IgD-negative memory B cell (primary cell): ENCODE measurements at regions not wholly inside any gene's neighbourhood (a gene's known extent, or its start where the extent isn't known, plus 50 kb on each side); places are given as distances from the start of the nearest gene placed in this dataset.
"Not testable (repeated sequence)": the region's sequence is repeated elsewhere in the genome, so short reads cannot be mapped to it uniquely, and the experiment has no call there.

Experiments
- H3K27ac Mint-ChIP-seq, 3 donors: one replicate each; pipeline ENCODE4 v1.8.0; 2020 to 2022; ENCODE audit warnings: mild to moderate bottlenecking in 3 of 3, mixed read lengths in 3 of 3, moderate library complexity in 1 of 3
- H3K27me3 Mint-ChIP-seq: one replicate; pipeline ENCODE4 v1.8.0; 2021; ENCODE audit warnings: mixed read lengths
- H3K36me3 Mint-ChIP-seq: one replicate; pipeline ENCODE4 v1.8.0; 2020; ENCODE audit warnings: mild to moderate bottlenecking, mixed read lengths
- H3K4me1 Mint-ChIP-seq, 3 donors: one replicate each; pipeline ENCODE4 v1.8.0; 2020 to 2022; ENCODE audit warnings: mixed read lengths in 3 of 3, mild to moderate bottlenecking in 1 of 3
- H3K4me3 Mint-ChIP-seq, 4 donors: one replicate each; pipeline ENCODE4 v1.8.0; 2020 to 2022; ENCODE audit warnings: mild to moderate bottlenecking in 4 of 4, mixed read lengths in 4 of 4, moderate library complexity in 3 of 4
- H3K9me3 Mint-ChIP-seq, 3 donors: one replicate each; pipeline ENCODE4 v1.8.0; 2020 to 2021; ENCODE audit warnings: mixed read lengths in 3 of 3, mild to moderate bottlenecking in 1 of 3

GRCh38 chr2:31711737-31712136 lies 131.0 kb upstream of the SRD5A2 start:
- Mint-ChIP-seq H3K4me1 (peaks cover 0 to 1% (median 0%) of the 10 kb centered on the region in 3 donors), H3K4me3 (no peak overlapping the region), H3K27me3 (peaks cover 8% of the 10 kb centered on the region), H3K27ac (no peak overlapping the region), H3K9me3 (peaks cover 0 to 9% (median 4%) of the 10 kb centered on the region in 3 donors), H3K36me3 (peaks cover 4% of the 10 kb centered on the region)

GRCh38 chr2:31710121-31710520 lies 129.4 kb upstream of the SRD5A2 start:
- peaks cover 0 to 9% (median 4%) of the 10 kb centered on the region in 3 donors for H3K9me3 Mint-ChIP-seq
- H3K27me3 Mint-ChIP-seq: peaks cover 8% of the 10 kb centered on the region
- peaks cover 6% of the 10 kb centered on the region for H3K36me3 Mint-ChIP-seq
- no peak overlapping the region for H3K27ac Mint-ChIP-seq
- no peak overlapping the region for H3K4me3 Mint-ChIP-seq
- peaks cover 0 to 1% (median 0%) of the 10 kb centered on the region in 3 donors for H3K4me1 Mint-ChIP-seq

GRCh38 chr2:31707992-31708391 lies 127.3 kb upstream of the SRD5A2 start:
- no peak overlapping the region for H3K4me3 Mint-ChIP-seq
- peaks cover 0 to 1% (median 0%) of the 10 kb centered on the region in 3 donors for H3K4me1 Mint-ChIP-seq
- H3K27ac Mint-ChIP-seq: no peak overlapping the region
- H3K36me3 Mint-ChIP-seq: peaks cover 6% of the 10 kb centered on the region
- H3K27me3 Mint-ChIP-seq: peaks cover 8% of the 10 kb centered on the region
- peaks cover 0 to 4% (median 2%) of the 10 kb centered on the region in 3 donors for H3K9me3 Mint-ChIP-seq

GRCh38 chr2:31704561-31705212 lies 123.9 kb upstream of the SRD5A2 start:
- H3K27ac Mint-ChIP-seq: peak overlapping the region in 1 of 3 donors; percentile 14
- H3K4me1 Mint-ChIP-seq: peaks cover 0 to 1% (median 0%) of the 10 kb centered on the region in 3 donors
- H3K9me3 Mint-ChIP-seq: peaks cover 12 to 24% (median 14%) of the 10 kb centered on the region in 3 donors
- no peak overlapping the region for H3K4me3 Mint-ChIP-seq
- peaks cover 4% of the 10 kb centered on the region for H3K36me3 Mint-ChIP-seq
- H3K27me3 Mint-ChIP-seq: peaks cover 3% of the 10 kb centered on the region

- Mint-ChIP-seq H3K36me3 (peaks cover 5% of the 10 kb centered on the region), H3K4me1 (peaks cover 0 to 1% (median 0%) of the 10 kb centered on the region in 3 donors), H3K9me3 (peaks cover 19 to 30% (median 21%) of the 10 kb centered on the region in 3 donors), H3K4me3 (no peak overlapping the region), H3K27ac (no peak overlapping the region), H3K27me3 (peaks cover 3% of the 10 kb centered on the region)
Measured at GRCh38 chr2:31703253-31703652, 122.5 kb upstream of the SRD5A2 start.

- peaks cover 0 to 2% (median 0%) of the 10 kb centered on the region in 3 donors for H3K4me1 Mint-ChIP-seq
- H3K27ac Mint-ChIP-seq: no peak overlapping the region
- H3K36me3 Mint-ChIP-seq: peaks cover 10% of the 10 kb centered on the region
- H3K27me3 Mint-ChIP-seq: no peaks in the 10 kb centered on the region
- peaks cover 36 to 61% (median 45%) of the 10 kb centered on the region in 3 donors for H3K9me3 Mint-ChIP-seq
- no peak overlapping the region for H3K4me3 Mint-ChIP-seq
Measured at GRCh38 chr2:31698722-31699121, 118.0 kb upstream of the SRD5A2 start.

GRCh38 chr2:31696068-31696467 lies 115.3 kb upstream of the SRD5A2 start:
- Mint-ChIP-seq H3K36me3 (peaks cover 12% of the 10 kb centered on the region), H3K4me3 (no peak overlapping the region), H3K27ac (no peak overlapping the region), H3K4me1 (peaks cover 0 to 2% (median 0%) of the 10 kb centered on the region in 3 donors), H3K9me3 (peaks cover 33 to 62% (median 46%) of the 10 kb centered on the region in 3 donors), H3K27me3 (no peaks in the 10 kb centered on the region)

- Mint-ChIP-seq H3K4me3 (no peak overlapping the region), H3K27ac (peak overlapping the region in 1 of 3 donors; percentile 34), H3K9me3 (peaks cover 28 to 58% (median 43%) of the 10 kb centered on the region in 3 donors), H3K36me3 (peaks cover 15% of the 10 kb centered on the region), H3K27me3 (no peaks in the 10 kb centered on the region), H3K4me1 (peaks cover 0 to 2% (median 0%) of the 10 kb centered on the region in 3 donors)
Measured at GRCh38 chr2:31694444-31694843, 113.7 kb upstream of the SRD5A2 start.

GRCh38 chr2:31693882-31694281 lies 113.1 kb upstream of the SRD5A2 start:
- H3K36me3 Mint-ChIP-seq: peaks cover 13% of the 10 kb centered on the region
- H3K4me1 Mint-ChIP-seq: peaks cover 0 to 2% (median 0%) of the 10 kb centered on the region in 3 donors

GRCh38 chr2:31688282-31688681 lies 107.5 kb upstream of the SRD5A2 start:
- Mint-ChIP-seq H3K27ac (no peak overlapping the region), H3K36me3 (peaks cover 6% of the 10 kb centered on the region), H3K27me3 (peaks cover 5% of the 10 kb centered on the region), H3K9me3 (peaks cover 14 to 40% (median 17%) of the 10 kb centered on the region in 3 donors), H3K4me1 (no peaks in the 10 kb centered on the region), H3K4me3 (peak overlapping the region in 2 of 4 donors; percentile 25 to 76)

More at GRCh38 chr2:31693882-31694281, 113.1 kb upstream of the SRD5A2 start:
- Mint-ChIP-seq H3K27me3 (no peaks in the 10 kb centered on the region), H3K27ac (no peak overlapping the region), H3K9me3 (peaks cover 26 to 58% (median 40%) of the 10 kb centered on the region in 3 donors), H3K4me3 (peak overlapping the region in 1 of 4 donors; percentile 12)

- peaks cover 16 to 33% (median 27%) of the 10 kb centered on the region in 3 donors for H3K9me3 Mint-ChIP-seq
- H3K27me3 Mint-ChIP-seq, H3K27ac Mint-ChIP-seq, H3K4me1 Mint-ChIP-seq, H3K4me3 Mint-ChIP-seq, H3K36me3 Mint-ChIP-seq: not testable (repeated sequence)
Measured at GRCh38 chr2:31683506-31683905, 102.8 kb upstream of the SRD5A2 start.

GRCh38 chr2:31675485-31675901 lies 94.8 kb upstream of the SRD5A2 start:
- Mint-ChIP-seq H3K4me3 (peak overlapping the region in 1 of 4 donors; percentile 77), H3K36me3 (no peaks in the 10 kb centered on the region), H3K9me3 (peaks cover 5 to 45% (median 40%) of the 10 kb centered on the region in 3 donors), H3K27ac (no peak overlapping the region), H3K27me3 (no peaks in the 10 kb centered on the region), H3K4me1 (no peaks in the 10 kb centered on the region)

GRCh38 chr2:31674446-31674845 lies 93.7 kb upstream of the SRD5A2 start:
- Mint-ChIP-seq H3K27me3 (no peaks in the 10 kb centered on the region), H3K9me3 (peaks cover 5 to 40% (median 36%) of the 10 kb centered on the region in 3 donors), H3K4me1 (no peaks in the 10 kb centered on the region), H3K36me3 (no peaks in the 10 kb centered on the region), H3K27ac (no peak overlapping the region), H3K4me3 (no peak overlapping the region)

GRCh38 chr2:31666878-31667277 lies 86.1 kb upstream of the SRD5A2 start:
- Mint-ChIP-seq H3K27me3 (peaks cover 3% of the 10 kb centered on the region), H3K36me3 (no peaks in the 10 kb centered on the region), H3K4me1 (no peaks in the 10 kb centered on the region), H3K27ac (no peak overlapping the region), H3K4me3 (no peak overlapping the region), H3K9me3 (peaks cover 3 to 10% (median 5%) of the 10 kb centered on the region in 3 donors)

- Mint-ChIP-seq H3K36me3 (no peaks in the 10 kb centered on the region), H3K4me1 (no peaks in the 10 kb centered on the region), H3K27me3 (peaks cover 3% of the 10 kb centered on the region), H3K4me3 (no peak overlapping the region), H3K9me3 (peaks cover 0 to 3% (median 3%) of the 10 kb centered on the region in 3 donors), H3K27ac (no peak overlapping the region)
Measured at GRCh38 chr2:31664949-31665724, 84.4 kb upstream of the SRD5A2 start.
